ENCODE measurements at regions not wholly inside any gene's neighbourhood (a gene's known extent, or its start where the extent isn't known, plus 50 kb on each side); places are given as distances from the start of the nearest gene placed in this dataset.

- TF ChIP-seq CTCF (conservative IDR thresholded peaks at IDR 0.05 in 1 of 2, IDR thresholded peaks at IDR 0.05 in 1 of 2; ENCODE audit: low read depth in 1 of 2, low read length in 2 of 2), result no peak
- TF ChIP-seq EZH2 (IDR thresholded peaks at IDR 0.05; ENCODE audit: low read length, missing control alignments), result no peak
Observed at GRCh38 chr4:66943112-66943511, 602.2 kb downstream of the CENPC start.
